Right lobe of liver (tissue), 6 donors: ENCODE measurements at regions not wholly inside any gene's neighbourhood (a gene's known extent, or its start where the extent isn't known, plus 50 kb on each side); places are given as distances from the start of the nearest gene placed in this dataset.

ENCODE experiments used
- ATAC-seq, 4 donors: fragments of 200-7000 bp; cut with Tn5 transposase; one replicate each; pipeline ENCODE4 v1.9.1; 2020; ENCODE audit warnings: mild to moderate bottlenecking in 4 of 4, moderate library complexity in 4 of 4
- DNase-seq, 3 donors: peaks; one replicate each; pipeline ENCODE4 v3.0.0-alpha.2; 2020
- H3K27ac ChIP-seq, 3 donors: fragments of 200-600 bp; one replicate each; pipeline ENCODE4 v1.8.0; 2022
- H3K27me3 ChIP-seq, 2 donors: fragments of 200-600 bp; one replicate each; pipeline ENCODE4 v1.8.0; 2022
- H3K36me3 ChIP-seq, 4 donors: fragments of 200-600 bp; sonication (generic) in 1 of 4; one replicate each; pipeline versions ENCODE4 v1.5.1 to v1.8.0; 2017 to 2022; ENCODE audit warnings: control low read depth in 1 of 4
- H3K4me1 ChIP-seq, 4 donors: fragments of 200-600 bp; sonication (generic) in 1 of 4; one replicate each; pipeline versions ENCODE4 v1.5.1 to v1.8.0; 2017 to 2022; ENCODE audit warnings: control low read depth in 1 of 4
- H3K4me3 ChIP-seq, 3 donors: fragments of 200-600 bp; one replicate each; pipeline ENCODE4 v1.8.0; 2022
- H3K9me3 ChIP-seq, 4 donors: fragments of 200-600 bp; sonication (generic) in 1 of 4; one replicate each; pipeline versions ENCODE4 v1.5.1 to v1.8.0; 2017 to 2022; ENCODE audit warnings: control low read depth in 1 of 4
- CTCF ChIP-seq, 4 donors: fragments of 200-600 bp in 3 of 4; fragments of 450-650 bp in 1 of 4; IDR thresholded peaks; one replicate each; pipeline versions ENCODE4 v1.5.1 to v1.8.0; 2016 to 2022; ENCODE audit warnings: antibody characterized with exemption in 4 of 4, mild to moderate bottlenecking in 2 of 4
- POLR2A ChIP-seq: fragments of 450-650 bp; IDR thresholded peaks from one replicate; pipeline ENCODE4 v1.6.1; 2017; ENCODE audit warnings: antibody characterized with exemption, mild to moderate bottlenecking
- WGBS: methylation state at CpG from one replicate; pipeline ENCODE4 v1.1.6; 2018; ENCODE audit warnings: low coverage, low lambda C conversion rate; ENCODE audit not compliant: insufficient coverage; ENCODE audit errors: missing lambda C conversion rate; 5-methylcytosine and 5-hydroxymethylcytosine counted together
- intact Hi-C, 2 donors: fragments of 100-400 bp; cut with DNase I; formaldehyde crosslinking; loops; one replicate each; pipeline versions ENCODE4 v1.11.2 to v1.14.1; 2022
- donor health status: DM: no; HTN: yes; CAD: no.
- donor health status: DM: no; HTN: no; CAD: no.
- donor health status: DM: no; HTN: no; CAD: no.
- donor health status: DM: no; HTN: yes; CAD: no.
- donor health status: DM: no; HTN: yes; CAD: no.

DNA sequence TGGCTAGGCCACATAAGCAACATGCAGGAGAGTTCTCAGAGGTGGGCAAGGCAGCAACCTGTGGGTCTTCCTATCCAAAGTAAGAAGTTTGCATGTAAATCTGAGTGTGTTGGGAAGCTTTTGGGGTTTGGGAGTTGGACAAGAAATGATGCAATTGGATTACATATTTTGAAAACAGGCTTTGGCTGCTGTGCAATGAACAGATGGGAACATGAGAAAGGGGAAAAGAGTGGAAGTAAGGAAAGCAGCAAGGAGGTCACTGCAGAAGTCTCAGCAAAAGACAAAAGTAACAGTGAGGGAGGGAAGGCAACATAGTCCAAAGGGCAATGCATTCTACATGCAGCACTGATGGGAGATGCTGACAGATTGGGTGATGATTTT is 61.1 kb upstream of the C10orf90 start:
- ATAC-seq (no peak), DNase-seq (no peak)
- H3K27me3 ChIP-seq = no peaks in the 10 kb centered on the region
- H3K4me1 ChIP-seq = peaks cover 0 to 6% (median 0%) of the 10 kb centered on the region in 4 donors
- no peaks in the 10 kb centered on the region for H3K36me3 ChIP-seq
- no peak overlapping the region for H3K4me3 ChIP-seq
- intact Hi-C loops = no loop called here
- no peak overlapping the region for H3K27ac ChIP-seq
- no peaks in the 10 kb centered on the region for H3K9me3 ChIP-seq
- no peak for TF ChIP-seq CTCF (IDR thresholded peaks at IDR 0.05)
- TF ChIP-seq POLR2A = no peak

- no peak overlapping the region for H3K4me3 ChIP-seq
- H3K36me3 ChIP-seq = no peaks in the 10 kb centered on the region
- intact Hi-C loops = no loop called here
- H3K4me1 ChIP-seq = peaks cover 0 to 6% (median 0%) of the 10 kb centered on the region in 4 donors
- WGBS = 50% methylated on average over 5 of the region's 5 CpGs
- ATAC-seq = no peak
- no peaks in the 10 kb centered on the region for H3K27me3 ChIP-seq
- no peak overlapping the region for H3K27ac ChIP-seq
- DNase-seq = no peak
- no peaks in the 10 kb centered on the region for H3K9me3 ChIP-seq
- no peak for TF ChIP-seq CTCF (IDR thresholded peaks at IDR 0.05)
- no peak for TF ChIP-seq POLR2A
Observed at GRCh38 chr10:126732308-126732707, 61.8 kb upstream of the C10orf90 start.

DNA sequence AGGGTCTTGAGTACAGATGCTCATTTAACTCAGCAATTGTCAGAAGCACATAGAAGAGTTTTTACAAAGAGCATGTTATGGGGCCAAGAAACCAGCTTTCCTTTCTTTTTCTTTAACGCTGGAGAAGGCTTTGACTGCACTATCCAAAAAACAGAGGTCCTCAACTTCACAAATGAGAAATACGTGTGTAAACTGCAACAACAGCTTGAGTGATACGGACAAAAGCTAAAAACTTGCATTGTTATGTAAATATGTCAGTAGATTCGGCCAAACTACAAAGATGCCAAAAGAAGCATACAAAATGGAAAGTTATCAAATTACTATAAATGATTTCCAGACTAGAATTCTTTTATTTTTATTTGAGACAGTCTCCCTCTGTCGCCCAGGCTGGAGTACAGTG is 62.4 kb upstream of the C10orf90 start:
- DNase-seq (no peak), ATAC-seq (no peak)
- Histone ChIP-seq H3K36me3 (no peaks in the 10 kb centered on the region), H3K4me1 (peaks cover 0 to 6% (median 0%) of the 10 kb centered on the region in 4 donors), H3K9me3 (no peaks in the 10 kb centered on the region), H3K27ac (no peak overlapping the region), H3K4me3 (no peak overlapping the region), H3K27me3 (peaks cover 0 to under 1% of the 10 kb centered on the region in 2 donors)
- WGBS = 44% methylated on average over 5 of the region's 5 CpGs
- TF ChIP-seq POLR2A = no peak
- no peak for TF ChIP-seq CTCF (IDR thresholded peaks at IDR 0.05)
- intact Hi-C loops = no loop called here

DNA sequence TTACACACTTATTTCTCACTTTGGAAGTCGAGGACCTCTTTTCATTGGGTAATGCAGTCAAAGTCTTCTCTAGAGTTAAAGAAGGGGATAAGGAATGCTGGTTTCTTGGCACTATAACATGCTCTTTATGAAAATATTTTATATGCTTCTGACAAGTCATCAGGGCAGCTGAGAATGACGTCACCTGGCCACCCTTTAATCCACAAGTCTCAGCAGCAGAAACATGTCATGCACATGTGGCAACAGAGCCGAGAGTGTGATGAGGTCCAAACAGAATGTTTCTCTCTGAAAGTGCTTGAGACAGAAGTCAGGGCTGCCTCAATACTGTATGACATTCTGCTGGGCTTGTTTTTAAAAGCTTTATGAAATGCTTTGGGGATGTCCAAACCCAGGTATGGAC is 63.5 kb upstream of the C10orf90 start:
- Histone ChIP-seq H3K27ac (no peak overlapping the region), H3K27me3 (peaks cover 0 to 7% of the 10 kb centered on the region in 2 donors), H3K4me3 (no peak overlapping the region), H3K36me3 (no peaks in the 10 kb centered on the region), H3K4me1 (peaks cover 0 to 6% (median 0%) of the 10 kb centered on the region in 4 donors), H3K9me3 (no peaks in the 10 kb centered on the region)
- TF ChIP-seq POLR2A (no peak), CTCF (IDR thresholded peaks at IDR 0.05) (no peak)
- WGBS = 29% methylated on average over 3 of the region's 3 CpGs
- intact Hi-C loops = no loop called here
- ATAC-seq (no peak), DNase-seq (no peak)

- intact Hi-C loops = no loop called here
- Histone ChIP-seq H3K27me3 (peaks cover 0 to 7% of the 10 kb centered on the region in 2 donors), H3K9me3 (no peaks in the 10 kb centered on the region), H3K36me3 (no peaks in the 10 kb centered on the region), H3K4me3 (no peak overlapping the region), H3K27ac (no peak overlapping the region), H3K4me1 (peaks cover 0 to 6% (median 0%) of the 10 kb centered on the region in 4 donors)
- no peak for TF ChIP-seq CTCF (IDR thresholded peaks at IDR 0.05)
- TF ChIP-seq POLR2A = no peak
- ATAC-seq = peak; percentile 89 to 97 (median 96)
- DNase-seq = peak; percentile 50 to 74 (median 71)
- 8% methylated on average over 2 of the region's 3 CpGs for whole genome bisulfite sequencing
Observed at GRCh38 chr10:126734967-126735366, 64.5 kb upstream of the C10orf90 start.
